Immature natural killer cell (primary cell): ENCODE measurements at regions not wholly inside any gene's neighbourhood (a gene's known extent, or its start where the extent isn't known, plus 50 kb on each side); places are given as distances from the start of the nearest gene placed in this dataset.

ENCODE experiments used
- DNase-seq, 3 donors: peaks; one replicate each; pipeline ENCODE4 v3.0.0; 2022; ENCODE audit warnings: mixed read lengths in 1 of 3
- H3K27ac Mint-ChIP-seq, 6 donors: one replicate each; pipeline ENCODE4 v1.8.0; 2020; ENCODE audit warnings: mixed read lengths in 6 of 6, mild to moderate bottlenecking in 5 of 6, inconsistent platforms in 4 of 6, moderate library complexity in 3 of 6
- H3K27me3 Mint-ChIP-seq, 3 donors: one replicate each; pipeline ENCODE4 v1.8.0; 2020 to 2021; ENCODE audit warnings: low read depth in 3 of 3, mild to moderate bottlenecking in 3 of 3, mixed read lengths in 3 of 3, moderate library complexity in 3 of 3, inconsistent platforms in 1 of 3
- H3K36me3 Mint-ChIP-seq, 3 donors: one replicate each; pipeline ENCODE4 v1.8.0; 2020; ENCODE audit warnings: mixed read lengths in 3 of 3, inconsistent platforms in 2 of 3, mild to moderate bottlenecking in 2 of 3
- H3K4me1 Mint-ChIP-seq, 2 donors: one replicate each; pipeline ENCODE4 v1.8.0; 2020; ENCODE audit warnings: inconsistent platforms in 2 of 2, mild to moderate bottlenecking in 2 of 2, mixed read lengths in 2 of 2, moderate library complexity in 1 of 2
- H3K4me3 Mint-ChIP-seq, 5 donors: one replicate each; pipeline ENCODE4 v1.8.0; 2020; ENCODE audit warnings: mild to moderate bottlenecking in 5 of 5, mixed read lengths in 5 of 5, inconsistent platforms in 3 of 5, moderate library complexity in 3 of 5
- H3K9me3 Mint-ChIP-seq, 6 donors: one replicate each; pipeline ENCODE4 v1.8.0; 2020; ENCODE audit warnings: mild to moderate bottlenecking in 6 of 6, mixed read lengths in 6 of 6, inconsistent platforms in 4 of 6, moderate library complexity in 3 of 6

GRCh38 chr7:45343746-45344145, 186.2 kb downstream of the RAMP3 start:
- Mint-ChIP-seq H3K36me3 (no peaks in the 10 kb centered on the region), H3K27ac (no peak overlapping the region), H3K9me3 (no peaks in the 10 kb centered on the region), H3K27me3 (peaks cover 0 to 15% (median 3%) of the 10 kb centered on the region in 3 donors), H3K4me3 (no peak overlapping the region), H3K4me1 (no peaks in the 10 kb centered on the region)
- DNase-seq, result no peak

- H3K27me3 Mint-ChIP-seq, result peaks cover 1 to 16% (median 3%) of the 10 kb centered on the region in 3 donors
- no peak overlapping the region for H3K27ac Mint-ChIP-seq
- no peak for DNase-seq
- no peaks in the 10 kb centered on the region for H3K9me3 Mint-ChIP-seq
- no peaks in the 10 kb centered on the region for H3K36me3 Mint-ChIP-seq
- H3K4me3 Mint-ChIP-seq, result no peak overlapping the region
- H3K4me1 Mint-ChIP-seq, result no peaks in the 10 kb centered on the region
These were observed 190.2 kb downstream of the RAMP3 start for GRCh38 chr7:45347804-45348203.

DNA sequence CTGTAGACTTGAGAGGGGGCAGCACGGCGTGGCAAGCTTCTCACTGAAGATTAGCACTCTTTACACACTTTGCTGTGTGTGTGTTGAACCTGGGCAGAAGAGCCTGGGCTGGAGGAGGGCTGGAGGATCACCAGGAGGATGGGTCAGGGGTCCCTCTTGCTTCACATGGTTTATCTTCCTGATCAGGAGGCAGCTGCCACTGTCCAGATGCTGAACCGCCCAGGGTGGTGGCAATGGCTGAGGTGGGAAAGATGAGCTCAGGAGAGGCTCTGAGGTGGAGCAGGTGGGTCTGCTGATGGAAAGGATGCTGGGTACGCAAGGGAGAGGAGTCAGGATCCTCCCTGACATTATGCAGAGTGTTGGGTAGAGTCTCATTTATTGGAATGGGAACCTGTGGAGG, 191.5 kb downstream of the RAMP3 start:
- H3K27me3 Mint-ChIP-seq, result peaks cover 1 to 12% (median 3%) of the 10 kb centered on the region in 3 donors
- no peak for DNase-seq
- no peak overlapping the region for H3K27ac Mint-ChIP-seq
- no peaks in the 10 kb centered on the region for H3K4me1 Mint-ChIP-seq
- no peak overlapping the region for H3K4me3 Mint-ChIP-seq
- H3K36me3 Mint-ChIP-seq, result no peaks in the 10 kb centered on the region
- H3K9me3 Mint-ChIP-seq, result no peaks in the 10 kb centered on the region

- H3K4me1 Mint-ChIP-seq, result no peaks in the 10 kb centered on the region
- DNase-seq, result no peak
- no peaks in the 10 kb centered on the region for H3K36me3 Mint-ChIP-seq
- peaks cover 3 to 10% (median 5%) of the 10 kb centered on the region in 3 donors for H3K27me3 Mint-ChIP-seq
- H3K9me3 Mint-ChIP-seq, result no peaks in the 10 kb centered on the region
- H3K27ac Mint-ChIP-seq, result no peak overlapping the region
- no peak overlapping the region for H3K4me3 Mint-ChIP-seq
These were observed 193.3 kb downstream of the RAMP3 start for GRCh38 chr7:45350896-45351295.

GRCh38 chr7:45358287-45358686, 200.7 kb downstream of the RAMP3 start:
- Mint-ChIP-seq H3K27me3 (peaks cover 1 to 12% (median 6%) of the 10 kb centered on the region in 3 donors), H3K4me3 (no peak overlapping the region), H3K36me3 (peaks cover 0 to 3% (median 0%) of the 10 kb centered on the region in 3 donors), H3K27ac (no peak overlapping the region), H3K9me3 (peaks cover 0 to 4% (median 0%) of the 10 kb centered on the region in 6 donors), H3K4me1 (no peaks in the 10 kb centered on the region)
- DNase-seq, result no peak

GRCh38 chr7:45359250-45359649, 201.7 kb downstream of the RAMP3 start:
- H3K4me1 Mint-ChIP-seq, result no peaks in the 10 kb centered on the region
- H3K36me3 Mint-ChIP-seq, result peaks cover 0 to 3% (median 0%) of the 10 kb centered on the region in 3 donors
- no peak for DNase-seq
- peaks cover 1 to 14% (median 5%) of the 10 kb centered on the region in 3 donors for H3K27me3 Mint-ChIP-seq
- H3K9me3 Mint-ChIP-seq, result peaks cover 0 to 4% (median 0%) of the 10 kb centered on the region in 6 donors
- no peak overlapping the region for H3K4me3 Mint-ChIP-seq
- no peak overlapping the region for H3K27ac Mint-ChIP-seq

DNA sequence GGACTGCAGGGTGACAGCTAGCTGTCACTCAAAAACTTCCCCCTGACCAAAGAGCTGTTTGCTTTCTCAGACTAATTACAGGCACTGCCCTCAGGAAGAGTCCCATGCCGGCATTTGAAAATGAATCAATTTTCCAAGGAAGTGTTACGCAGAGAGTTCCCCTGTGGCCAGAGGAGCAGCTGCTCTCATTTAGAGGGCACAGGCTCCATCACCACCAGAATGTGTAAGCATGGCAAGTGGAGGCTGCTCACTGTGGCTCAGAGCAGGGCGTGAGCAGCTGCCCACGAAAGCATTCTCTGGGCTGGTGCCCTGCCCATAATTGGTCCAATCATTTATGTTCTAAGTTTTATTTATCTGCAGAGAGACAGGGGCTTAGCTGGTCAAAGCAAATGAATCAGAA, 202.2 kb downstream of the RAMP3 start:
- peaks cover 0 to 3% (median 0%) of the 10 kb centered on the region in 3 donors for H3K36me3 Mint-ChIP-seq
- H3K4me1 Mint-ChIP-seq, result no peaks in the 10 kb centered on the region
- peaks cover 0 to 4% (median 0%) of the 10 kb centered on the region in 6 donors for H3K9me3 Mint-ChIP-seq
- no peak for DNase-seq
- H3K27me3 Mint-ChIP-seq, result peaks cover 1 to 14% (median 2%) of the 10 kb centered on the region in 3 donors
- no peak overlapping the region for H3K27ac Mint-ChIP-seq
- H3K4me3 Mint-ChIP-seq, result no peak overlapping the region

DNA sequence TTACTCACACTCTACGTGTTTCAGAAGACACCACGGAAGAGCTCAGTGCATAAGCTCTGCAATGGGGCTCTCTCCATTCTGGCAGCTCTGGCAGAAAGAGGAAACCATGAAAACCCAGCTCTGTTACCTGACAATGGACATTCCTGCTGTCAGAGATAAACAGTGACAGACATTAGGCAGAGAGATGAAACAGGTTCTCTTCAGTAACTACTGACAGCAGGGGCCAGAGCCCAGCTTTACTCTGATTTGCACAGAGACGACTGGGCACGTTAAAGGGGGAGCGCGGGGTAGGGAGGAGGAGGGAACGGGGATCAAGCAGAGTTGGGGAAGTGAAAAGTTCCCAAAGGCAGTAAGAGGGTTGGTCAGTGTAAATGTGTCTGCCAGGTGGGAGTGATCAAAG, 206.1 kb downstream of the RAMP3 start:
- Mint-ChIP-seq H3K4me1 (no peaks in the 10 kb centered on the region), H3K27me3 (peaks cover 1 to 11% (median 2%) of the 10 kb centered on the region in 3 donors), H3K36me3 (peaks cover 0 to 3% (median 0%) of the 10 kb centered on the region in 3 donors), H3K4me3 (no peak overlapping the region), H3K27ac (no peak overlapping the region), H3K9me3 (peaks cover 0 to 4% (median 0%) of the 10 kb centered on the region in 6 donors)
- DNase-seq, result no peak

DNA sequence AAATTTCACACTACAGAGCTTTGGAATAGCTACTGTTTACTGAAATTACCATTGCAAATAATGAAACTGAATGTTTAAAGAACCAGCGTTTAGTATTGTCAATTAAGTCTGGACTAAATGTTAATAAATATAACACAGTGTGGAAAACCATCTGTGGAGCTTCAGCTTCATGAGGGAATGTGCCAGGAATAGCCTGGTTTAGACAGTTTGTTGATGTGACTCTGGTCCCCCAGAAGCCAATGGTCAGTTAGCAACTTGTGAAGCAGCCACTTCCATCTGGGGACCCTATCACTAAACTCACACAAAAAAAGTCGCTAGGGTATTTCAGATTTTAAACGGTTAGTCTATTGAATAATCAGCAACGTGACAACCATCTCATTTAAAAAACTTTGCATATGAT, 207.8 kb downstream of the RAMP3 start:
- Mint-ChIP-seq H3K36me3 (no peaks in the 10 kb centered on the region), H3K4me3 (no peak overlapping the region), H3K27me3 (peaks cover 2 to 8% (median 7%) of the 10 kb centered on the region in 3 donors), H3K4me1 (no peaks in the 10 kb centered on the region), H3K27ac (no peak overlapping the region), H3K9me3 (peaks cover 0 to under 1% (median 0%) of the 10 kb centered on the region in 6 donors)
- DNase-seq, result no peak

DNA sequence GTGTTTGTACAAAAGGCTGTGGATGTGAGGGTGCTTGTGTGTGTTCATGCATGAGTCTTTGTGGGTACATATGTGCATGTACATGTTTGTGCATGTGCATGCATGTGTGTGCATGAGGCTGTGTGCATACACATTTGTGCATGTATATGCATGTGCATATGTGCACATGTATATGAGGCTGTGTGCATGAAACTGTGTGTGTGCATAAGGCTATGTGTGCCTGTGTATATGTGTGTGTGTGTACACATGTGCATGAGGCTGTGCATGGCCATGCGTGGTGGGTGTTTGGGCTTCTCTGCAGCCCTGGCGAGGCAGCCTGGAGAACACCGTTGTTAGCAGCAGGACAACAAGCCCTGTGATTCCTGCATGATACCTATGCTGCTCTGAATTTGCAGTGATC, 207.7 kb upstream of the ADCY1 start:
- Mint-ChIP-seq H3K36me3 (no peaks in the 10 kb centered on the region), H3K4me1 (no peaks in the 10 kb centered on the region), H3K27ac (no peak overlapping the region), H3K27me3 (peaks cover 4 to 8% (median 7%) of the 10 kb centered on the region in 3 donors), H3K9me3 (peaks cover 0 to 2% (median 0%) of the 10 kb centered on the region in 6 donors), H3K4me3 (no peak overlapping the region)
- DNase-seq, result no peak

DNA sequence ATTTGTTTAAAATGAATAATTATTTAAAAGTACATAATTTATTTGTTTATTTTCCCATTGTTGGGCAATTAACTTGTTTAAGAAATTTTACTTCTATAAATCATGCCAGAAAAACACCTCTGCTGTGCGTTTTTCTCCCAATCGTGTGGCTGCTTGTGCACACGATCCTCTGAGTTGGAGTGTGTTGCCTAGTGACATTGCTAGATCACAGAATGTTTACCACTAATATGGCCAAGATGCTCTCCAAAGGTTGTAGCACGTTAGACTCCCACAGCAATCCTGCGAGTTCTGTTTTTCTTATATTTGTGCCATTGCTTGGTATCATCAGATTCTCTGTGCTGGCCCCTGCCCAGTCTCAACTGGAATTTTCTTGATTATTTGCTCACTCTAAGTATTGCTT, 207.1 kb upstream of the ADCY1 start:
- Mint-ChIP-seq H3K27me3 (peaks cover 2 to 7% (median 5%) of the 10 kb centered on the region in 3 donors), H3K9me3 (peaks cover 0 to 2% (median 0%) of the 10 kb centered on the region in 6 donors), H3K4me3 (no peak overlapping the region), H3K36me3 (no peaks in the 10 kb centered on the region), H3K4me1 (no peaks in the 10 kb centered on the region), H3K27ac (no peak overlapping the region)
- DNase-seq, result no peak

DNA sequence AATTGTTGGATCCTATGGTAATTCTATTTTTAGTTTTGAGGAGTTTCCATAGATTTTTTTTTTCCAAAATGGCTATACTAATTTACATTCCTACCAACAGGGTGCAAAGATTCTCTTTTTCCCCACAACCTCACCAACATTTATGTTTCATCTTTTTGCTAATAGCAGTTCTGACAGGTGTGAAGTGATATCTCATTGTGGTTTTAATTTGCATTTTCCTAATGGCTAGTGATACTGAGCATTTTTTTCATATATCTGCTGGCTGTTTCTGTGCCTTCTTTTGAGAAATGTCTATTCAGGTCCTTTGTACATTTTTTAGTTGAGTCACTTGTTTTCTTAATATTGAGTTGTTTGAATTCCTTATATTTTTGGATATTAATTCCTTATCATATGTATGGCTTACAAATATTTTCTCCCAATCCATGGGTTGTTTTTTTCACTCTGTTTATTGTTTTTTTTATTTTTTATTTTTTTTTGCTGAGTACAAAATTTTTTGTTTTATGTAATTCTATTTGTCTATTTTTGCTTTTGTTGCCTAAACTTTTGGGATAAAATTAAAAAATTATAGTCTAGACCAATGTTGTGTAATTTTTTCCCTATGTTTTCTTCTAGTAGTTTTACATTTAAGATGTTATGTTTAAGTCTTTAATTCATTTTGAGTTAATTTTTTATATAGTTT, 205.9 kb upstream of the ADCY1 start:
- Mint-ChIP-seq H3K4me1 (no peaks in the 10 kb centered on the region), H3K36me3 (no peaks in the 10 kb centered on the region), H3K4me3 (no peak overlapping the region), H3K27me3 (peaks cover 2 to 7% (median 4%) of the 10 kb centered on the region in 3 donors), H3K9me3 (peaks cover 0 to 3% (median 0%) of the 10 kb centered on the region in 6 donors), H3K27ac (no peak overlapping the region)
- DNase-seq, result no peak

GRCh38 chr7:45384499-45384898, 189.7 kb upstream of the ADCY1 start:
- DNase-seq, result no peak
- Mint-ChIP-seq H3K36me3 (no peaks in the 10 kb centered on the region), H3K9me3 (no peaks in the 10 kb centered on the region), H3K27ac (no peak overlapping the region), H3K4me3 (no peak overlapping the region), H3K27me3 (peaks cover 1 to 16% (median 2%) of the 10 kb centered on the region in 3 donors), H3K4me1 (no peaks in the 10 kb centered on the region)

DNA sequence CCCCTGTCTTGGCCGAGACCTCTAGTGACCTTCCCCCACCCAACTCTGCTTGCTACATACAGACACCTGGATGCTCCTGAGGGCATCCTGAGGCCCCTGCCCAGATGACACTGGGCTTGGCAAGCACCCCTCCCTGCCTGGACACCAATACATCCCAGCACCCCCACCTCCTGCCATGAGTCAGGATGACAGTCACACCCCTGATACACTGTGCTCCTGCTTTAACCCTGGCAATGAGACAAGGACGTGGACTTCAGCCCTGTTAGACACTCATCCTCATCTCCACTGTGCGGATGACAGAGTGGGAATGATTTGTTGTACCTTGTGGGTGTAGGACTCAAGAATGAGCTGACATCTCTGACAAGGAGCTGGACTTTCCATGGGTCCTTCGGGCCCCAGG, 186.3 kb upstream of the ADCY1 start:
- H3K4me3 Mint-ChIP-seq, result no peak overlapping the region

More for the DNA sequence above, 186.3 kb upstream of the ADCY1 start:
- Mint-ChIP-seq H3K4me1 (no peaks in the 10 kb centered on the region), H3K36me3 (no peaks in the 10 kb centered on the region), H3K27ac (no peak overlapping the region), H3K9me3 (no peaks in the 10 kb centered on the region), H3K27me3 (peaks cover 3 to 15% (median 4%) of the 10 kb centered on the region in 3 donors)
- no peak for DNase-seq
